VCaP (cell line): ENCODE measurements at regions not wholly inside any gene's neighbourhood (a gene's known extent, or its start where the extent isn't known, plus 50 kb on each side); places are given as distances from the start of the nearest gene placed in this dataset.

Experiments
- H3K27ac ChIP-seq: fragments of 450-650 bp; 2 replicates; pipeline ENCODE4 v1.5.1; 2017
- TF ChIP-seq, protein P1 (sequence below): fragments of 450-650 bp; conservative IDR thresholded peaks from 2 replicates; pipeline ENCODE4 v1.5.1; 2017; ENCODE audit warnings: mild to moderate bottlenecking, moderate library complexity

DNA sequence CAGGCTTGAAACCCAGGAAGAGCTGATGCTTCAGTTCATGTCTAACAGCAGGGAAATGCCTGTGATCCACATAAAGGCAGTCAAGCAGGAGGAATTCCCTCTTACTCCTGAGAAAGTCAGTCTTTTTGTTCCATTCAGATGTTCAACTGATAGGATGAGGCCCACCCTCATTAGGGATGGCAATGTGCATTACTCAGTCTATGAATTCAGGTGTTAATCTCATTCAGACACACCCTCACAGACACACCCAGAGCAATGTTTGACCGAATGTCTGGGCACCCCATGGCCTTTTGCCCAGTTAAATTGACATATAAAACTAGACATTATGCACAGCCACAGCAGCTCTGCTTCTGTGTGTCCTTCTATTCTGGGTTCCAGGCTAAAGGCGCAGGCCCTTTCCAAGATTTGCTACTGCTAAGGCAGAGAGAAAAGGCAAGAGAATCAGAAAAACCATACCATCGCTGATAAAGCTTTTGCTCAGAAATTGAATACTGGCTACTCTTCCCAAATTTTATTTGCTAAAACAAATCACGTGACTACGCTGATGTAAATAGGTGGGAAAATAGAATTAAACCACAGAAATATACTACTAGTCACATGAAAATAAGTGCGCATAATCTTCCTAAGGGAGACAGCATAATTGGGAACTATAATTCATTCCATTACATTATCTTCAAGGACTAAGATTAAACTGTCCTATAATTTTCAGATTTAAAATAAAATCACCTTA lies 625.0 kb upstream of the MAN1A1 start:
- no peak overlapping the region for H3K27ac ChIP-seq
- TF ChIP-seq, protein P1, sequence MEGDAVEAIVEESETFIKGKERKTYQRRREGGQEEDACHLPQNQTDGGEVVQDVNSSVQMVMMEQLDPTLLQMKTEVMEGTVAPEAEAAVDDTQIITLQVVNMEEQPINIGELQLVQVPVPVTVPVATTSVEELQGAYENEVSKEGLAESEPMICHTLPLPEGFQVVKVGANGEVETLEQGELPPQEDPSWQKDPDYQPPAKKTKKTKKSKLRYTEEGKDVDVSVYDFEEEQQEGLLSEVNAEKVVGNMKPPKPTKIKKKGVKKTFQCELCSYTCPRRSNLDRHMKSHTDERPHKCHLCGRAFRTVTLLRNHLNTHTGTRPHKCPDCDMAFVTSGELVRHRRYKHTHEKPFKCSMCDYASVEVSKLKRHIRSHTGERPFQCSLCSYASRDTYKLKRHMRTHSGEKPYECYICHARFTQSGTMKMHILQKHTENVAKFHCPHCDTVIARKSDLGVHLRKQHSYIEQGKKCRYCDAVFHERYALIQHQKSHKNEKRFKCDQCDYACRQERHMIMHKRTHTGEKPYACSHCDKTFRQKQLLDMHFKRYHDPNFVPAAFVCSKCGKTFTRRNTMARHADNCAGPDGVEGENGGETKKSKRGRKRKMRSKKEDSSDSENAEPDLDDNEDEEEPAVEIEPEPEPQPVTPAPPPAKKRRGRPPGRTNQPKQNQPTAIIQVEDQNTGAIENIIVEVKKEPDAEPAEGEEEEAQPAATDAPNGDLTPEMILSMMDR: no peak

DNA sequence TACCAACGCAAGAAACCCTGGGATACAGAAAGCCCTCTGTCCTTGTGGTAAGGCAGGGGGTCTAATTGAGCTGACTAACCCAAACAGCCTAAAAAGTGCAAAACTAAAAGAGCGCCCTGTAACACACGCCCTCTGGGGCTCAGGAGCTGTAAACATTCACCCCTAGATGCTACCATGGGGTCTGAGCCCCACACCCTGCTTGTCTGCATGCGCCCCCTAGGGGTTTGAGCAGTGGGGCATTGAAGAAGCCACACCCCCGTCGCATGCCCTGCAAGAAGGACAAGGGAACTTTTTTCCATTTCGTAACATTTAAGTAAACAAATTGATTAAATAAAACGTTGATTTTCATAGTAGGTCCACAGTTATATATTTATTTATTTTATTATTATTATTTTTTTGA lies 616.9 kb upstream of the MAN1A1 start:
- H3K27ac ChIP-seq: no peak overlapping the region
- TF ChIP-seq, protein P1: no peak

DNA sequence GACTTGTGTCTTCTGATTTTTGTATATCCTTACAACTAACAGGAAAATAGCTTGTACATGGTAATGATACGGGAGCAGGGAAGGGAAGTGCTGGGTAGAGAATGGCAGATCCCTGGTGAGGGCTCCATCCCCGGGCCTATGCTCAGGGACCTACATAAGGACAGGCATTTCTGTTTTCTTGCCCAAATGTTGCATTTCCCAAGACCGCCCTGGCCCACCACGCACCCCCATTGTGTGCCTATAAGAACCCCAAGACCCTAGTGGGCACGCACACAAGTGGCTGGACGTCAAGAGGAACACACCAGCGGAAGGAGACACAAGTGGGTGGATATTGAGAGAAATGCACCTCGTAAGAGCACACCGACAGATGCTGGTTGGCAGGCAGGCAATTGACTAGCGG lies 616.3 kb upstream of the MAN1A1 start:
- TF ChIP-seq, protein P1: no peak
- H3K27ac ChIP-seq: no peak overlapping the region

DNA sequence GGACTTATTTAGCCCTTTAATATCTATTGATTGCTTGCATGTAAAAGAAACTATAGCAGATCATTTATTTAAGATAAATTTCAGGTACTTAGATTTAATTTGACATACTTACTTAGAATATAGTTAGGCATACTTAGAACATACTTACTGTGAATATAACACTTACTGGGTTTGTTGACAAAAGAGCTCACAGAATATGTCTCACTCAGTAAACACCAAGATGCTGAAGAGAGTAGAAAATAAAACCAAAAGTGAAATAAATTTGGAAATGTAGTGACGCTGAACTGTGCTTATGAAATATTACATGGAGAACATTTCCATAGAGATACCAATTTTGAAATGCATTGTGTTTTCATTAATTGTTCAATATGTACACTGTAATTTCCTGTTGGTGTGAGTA lies 615.4 kb upstream of the MAN1A1 start:
- TF ChIP-seq, protein P1: no peak

DNA sequence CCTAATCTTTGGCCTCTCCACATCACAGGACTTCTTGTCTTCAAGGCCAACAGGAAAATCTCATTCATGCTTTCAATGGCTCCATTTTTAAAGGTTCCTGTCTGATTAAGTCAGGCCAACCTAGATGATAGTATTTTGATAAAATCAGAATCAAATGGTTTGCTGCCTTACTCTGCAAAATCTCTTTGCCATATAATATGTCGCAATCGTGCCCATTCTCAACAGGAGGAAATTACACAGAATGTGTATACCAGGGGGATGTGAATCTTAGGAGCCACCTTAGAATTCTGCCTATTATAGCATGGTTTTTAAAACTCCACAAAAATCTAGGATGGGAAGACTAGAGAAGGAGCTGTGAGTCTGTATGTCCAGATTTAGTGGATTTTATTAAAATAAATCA lies 612.9 kb upstream of the MAN1A1 start:
- TF ChIP-seq, protein P1: no peak
- no peak overlapping the region for H3K27ac ChIP-seq

More for the DNA sequence above, 615.4 kb upstream of the MAN1A1 start:
- no peak overlapping the region for H3K27ac ChIP-seq

DNA sequence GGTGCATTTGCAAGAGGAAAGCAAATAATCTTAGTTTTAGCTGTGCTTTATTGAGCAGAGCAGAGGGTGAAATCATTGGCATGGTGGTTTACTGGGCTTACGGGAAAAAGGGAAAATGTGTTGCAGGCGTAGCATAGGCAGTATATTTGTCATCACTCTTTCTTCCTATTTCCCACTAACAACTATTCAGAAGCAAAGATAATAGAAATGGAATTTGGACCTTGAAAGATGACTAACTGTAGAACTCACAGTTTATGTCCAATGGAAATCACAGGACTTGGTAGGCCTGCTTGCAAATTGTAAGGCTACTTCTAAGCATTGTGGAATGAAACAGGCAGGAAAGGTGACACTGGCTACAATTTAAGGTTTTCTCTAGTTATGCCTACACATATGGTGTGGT lies 611.9 kb upstream of the MAN1A1 start:
- TF ChIP-seq, protein P1: no peak
- H3K27ac ChIP-seq: no peak overlapping the region

DNA sequence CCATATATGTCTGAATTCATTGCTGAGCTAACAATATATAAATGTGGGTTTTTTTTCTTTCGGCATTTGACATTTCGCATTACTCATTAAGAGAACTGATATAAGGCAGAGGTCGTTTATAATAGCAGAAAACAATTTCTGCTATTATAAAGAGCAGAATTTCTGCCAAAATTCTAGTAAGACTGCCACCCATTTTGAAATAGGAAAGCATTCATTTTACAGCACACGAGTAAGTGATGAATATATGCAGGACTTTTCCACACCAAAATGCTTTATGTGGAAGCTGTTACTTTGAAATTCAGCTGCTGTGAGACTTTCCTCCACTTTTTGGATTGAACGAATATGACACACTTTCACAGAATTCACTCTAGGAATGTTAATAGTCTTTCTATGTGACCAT lies 610.9 kb upstream of the MAN1A1 start:
- TF ChIP-seq, protein P1: no peak
- H3K27ac ChIP-seq: no peak overlapping the region
